22Rv1 (cell line): ENCODE measurements at regions not wholly inside any gene's neighbourhood (a gene's known extent, or its start where the extent isn't known, plus 50 kb on each side); places are given as distances from the start of the nearest gene placed in this dataset.

Source experiments
- H3K27ac ChIP-seq: fragments of 450-650 bp; 2 replicates; pipeline ENCODE4 v1.5.1; 2017
- ZFX ChIP-seq: fragments of 450-650 bp; IDR thresholded peaks from 2 replicates; pipeline ENCODE4 v1.6.1; 2017; ENCODE audit warnings: antibody characterized with exemption, borderline replicate concordance
- TF ChIP-seq, protein P1 (sequence below): fragments of 450-650 bp; IDR thresholded peaks from 2 replicates; pipeline ENCODE4 v1.5.1; 2017; ENCODE audit warnings: mild to moderate bottlenecking

DNA sequence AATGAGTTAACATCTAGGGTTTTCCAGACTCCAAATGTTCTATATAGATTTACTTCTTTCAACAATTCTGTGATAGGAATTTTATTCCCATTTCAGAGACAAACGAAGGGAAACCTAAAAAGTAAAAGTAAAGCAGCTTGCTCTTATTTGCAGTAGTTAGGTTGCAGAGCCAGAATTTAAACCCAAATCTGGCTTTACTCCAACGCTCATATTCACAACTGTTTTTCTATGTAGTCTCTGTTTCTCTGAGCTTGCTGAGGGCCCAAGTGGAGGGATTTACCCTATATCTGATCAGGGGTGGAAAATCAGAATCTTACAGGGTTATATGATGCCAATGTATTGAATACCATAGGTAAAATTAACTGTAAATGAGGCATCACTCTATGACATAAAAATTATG lies 599.1 kb upstream of the GRIA3 start:
- H3K27ac ChIP-seq, result no peak overlapping the region
- TF ChIP-seq, protein P1, sequence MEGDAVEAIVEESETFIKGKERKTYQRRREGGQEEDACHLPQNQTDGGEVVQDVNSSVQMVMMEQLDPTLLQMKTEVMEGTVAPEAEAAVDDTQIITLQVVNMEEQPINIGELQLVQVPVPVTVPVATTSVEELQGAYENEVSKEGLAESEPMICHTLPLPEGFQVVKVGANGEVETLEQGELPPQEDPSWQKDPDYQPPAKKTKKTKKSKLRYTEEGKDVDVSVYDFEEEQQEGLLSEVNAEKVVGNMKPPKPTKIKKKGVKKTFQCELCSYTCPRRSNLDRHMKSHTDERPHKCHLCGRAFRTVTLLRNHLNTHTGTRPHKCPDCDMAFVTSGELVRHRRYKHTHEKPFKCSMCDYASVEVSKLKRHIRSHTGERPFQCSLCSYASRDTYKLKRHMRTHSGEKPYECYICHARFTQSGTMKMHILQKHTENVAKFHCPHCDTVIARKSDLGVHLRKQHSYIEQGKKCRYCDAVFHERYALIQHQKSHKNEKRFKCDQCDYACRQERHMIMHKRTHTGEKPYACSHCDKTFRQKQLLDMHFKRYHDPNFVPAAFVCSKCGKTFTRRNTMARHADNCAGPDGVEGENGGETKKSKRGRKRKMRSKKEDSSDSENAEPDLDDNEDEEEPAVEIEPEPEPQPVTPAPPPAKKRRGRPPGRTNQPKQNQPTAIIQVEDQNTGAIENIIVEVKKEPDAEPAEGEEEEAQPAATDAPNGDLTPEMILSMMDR, result no peak
- no peak for TF ChIP-seq ZFX

DNA sequence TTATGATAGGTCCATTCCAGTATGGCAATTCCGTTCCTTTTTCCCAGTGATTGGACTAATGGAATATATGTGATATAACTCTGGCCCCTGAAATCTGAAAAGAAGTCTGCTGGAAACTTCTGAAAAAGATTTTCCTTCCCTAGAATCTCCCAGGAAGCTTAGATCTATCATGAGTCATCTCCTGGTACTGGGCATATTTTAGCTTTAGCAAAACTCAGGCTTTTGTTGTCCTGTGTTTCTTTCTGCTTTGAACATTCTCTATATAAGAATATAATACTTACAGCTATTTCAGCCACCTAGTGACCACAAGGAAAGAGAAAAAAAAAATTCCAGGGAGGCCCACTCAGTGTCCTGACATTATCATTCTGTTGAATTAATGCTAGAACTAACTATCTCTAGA lies 597.2 kb upstream of the GRIA3 start:
- TF ChIP-seq, protein P1, result no peak
- no peak for TF ChIP-seq ZFX

DNA sequence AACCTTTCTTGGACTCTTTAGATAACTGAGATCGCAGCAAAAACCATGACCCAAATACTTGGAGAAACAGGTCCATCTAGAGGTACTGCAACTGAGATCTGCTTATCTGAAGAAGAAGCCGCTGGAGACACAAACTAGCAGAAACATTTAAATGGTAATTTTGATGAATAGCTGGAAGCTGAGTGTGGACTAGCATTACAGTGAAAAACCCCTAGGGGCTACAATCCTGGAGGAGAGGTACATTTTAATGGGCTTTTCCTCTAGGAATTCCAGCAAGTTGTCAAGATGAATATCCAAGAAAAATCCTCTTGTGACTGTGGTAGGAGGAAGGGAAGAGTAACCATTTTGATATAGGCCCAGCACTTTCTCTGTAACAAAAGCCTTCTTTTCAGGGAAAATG lies 592.5 kb upstream of the GRIA3 start:
- TF ChIP-seq, protein P1, result no peak
- TF ChIP-seq ZFX, result no peak
- no peak overlapping the region for H3K27ac ChIP-seq

More for the DNA sequence above, 597.2 kb upstream of the GRIA3 start:
- no peak overlapping the region for H3K27ac ChIP-seq

DNA sequence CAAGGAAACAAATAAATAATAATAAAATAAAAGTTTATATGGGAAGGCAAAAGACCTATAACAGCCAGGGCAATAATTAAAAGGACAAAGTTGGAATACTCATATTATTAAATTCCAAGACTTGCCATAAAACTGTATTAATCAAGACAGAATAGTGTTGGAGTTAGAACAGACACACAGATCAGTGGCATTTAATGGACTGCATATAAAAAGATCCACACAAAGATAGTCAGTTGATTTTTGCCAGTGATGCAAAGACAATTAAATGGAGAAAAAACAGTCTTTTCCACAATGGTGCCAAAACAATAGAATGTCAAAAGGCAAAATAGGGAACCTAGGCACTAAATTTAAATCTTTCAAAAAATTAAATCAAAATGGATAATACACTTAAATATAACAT lies 587.1 kb upstream of the GRIA3 start:
- TF ChIP-seq, protein P1, result no peak
- TF ChIP-seq ZFX, result no peak
- H3K27ac ChIP-seq, result no peak overlapping the region

DNA sequence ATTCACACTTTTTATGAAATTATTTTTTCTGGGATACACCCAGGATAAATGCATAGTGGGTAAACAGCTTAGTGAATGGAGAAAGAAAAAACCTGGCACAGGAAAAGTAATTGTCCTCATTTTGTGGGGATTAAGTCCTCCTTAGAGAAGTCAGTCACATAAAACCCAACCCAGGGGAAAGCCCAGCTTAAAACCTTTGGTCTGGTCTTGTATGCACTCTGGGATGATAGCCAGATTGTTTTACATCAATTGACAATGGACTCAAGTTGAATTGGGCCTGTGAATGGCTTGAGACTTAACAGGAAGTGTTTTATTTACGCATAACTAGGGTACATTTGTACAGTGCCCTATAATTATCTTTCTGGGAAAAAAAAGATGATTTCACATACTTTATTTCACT lies 561.3 kb upstream of the GRIA3 start:
- no peak overlapping the region for H3K27ac ChIP-seq

DNA sequence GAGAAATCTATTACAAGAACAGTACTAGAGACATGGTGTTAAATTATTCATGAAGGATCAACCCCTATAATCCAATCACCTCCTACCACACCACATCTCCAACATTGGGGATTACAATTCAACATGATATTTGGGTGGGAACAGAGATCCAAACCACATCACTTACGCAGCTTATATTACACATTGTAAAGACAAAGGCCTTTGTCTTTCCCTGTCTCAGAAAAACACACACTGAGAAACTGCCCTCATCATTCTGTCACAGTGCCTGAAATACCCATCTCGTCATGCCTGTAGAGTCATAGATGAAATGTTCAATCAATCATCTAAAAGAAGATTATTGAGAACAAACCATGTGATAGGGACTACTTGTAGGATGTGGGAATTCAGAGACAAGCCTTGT lies 558.8 kb upstream of the GRIA3 start:
- H3K27ac ChIP-seq, result no peak overlapping the region
- TF ChIP-seq, protein P1, result no peak
- no peak for TF ChIP-seq ZFX

More for the DNA sequence above, 561.3 kb upstream of the GRIA3 start:
- TF ChIP-seq, protein P1, result no peak
- TF ChIP-seq ZFX, result no peak

DNA sequence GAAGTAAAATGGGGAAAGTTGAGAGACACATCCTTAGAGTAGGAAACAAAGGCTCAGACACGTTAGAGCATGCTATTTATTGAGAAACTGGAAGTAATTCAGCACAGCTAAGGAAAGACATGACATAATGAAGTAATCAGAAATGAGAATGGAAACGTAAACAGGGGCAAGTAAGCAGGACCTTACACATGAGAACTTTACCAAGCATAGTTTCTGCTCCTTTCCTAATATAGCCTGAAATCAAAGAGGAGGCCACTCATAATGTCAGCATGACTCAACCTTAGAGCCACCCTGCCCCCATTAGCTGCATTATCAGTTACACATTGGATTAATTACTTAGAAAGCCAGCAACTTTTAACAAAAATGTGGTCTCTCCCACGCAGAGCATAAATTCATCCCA lies 558.3 kb upstream of the GRIA3 start:
- TF ChIP-seq ZFX, result no peak
- TF ChIP-seq, protein P1, result no peak
- H3K27ac ChIP-seq, result no peak overlapping the region

DNA sequence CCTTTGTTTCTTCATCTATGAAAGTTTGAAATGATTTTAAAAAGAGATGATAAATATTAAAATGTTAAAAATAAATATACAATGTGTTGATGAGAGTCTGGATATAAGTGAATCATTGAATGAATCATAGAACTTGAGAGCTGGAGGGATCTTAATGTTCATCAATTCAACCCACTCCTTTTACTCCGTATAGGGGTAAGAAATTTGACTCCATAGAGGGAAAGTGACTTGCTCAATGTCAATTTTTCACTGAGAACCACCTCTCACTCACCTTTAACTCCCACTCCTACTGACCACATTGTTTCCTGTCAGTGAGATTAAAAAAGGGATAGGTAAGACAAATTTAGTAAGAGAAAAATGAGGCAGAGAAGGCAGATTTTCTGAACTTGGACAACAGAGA lies 557.2 kb upstream of the GRIA3 start:
- TF ChIP-seq ZFX, result no peak
- TF ChIP-seq, protein P1, result no peak
- no peak overlapping the region for H3K27ac ChIP-seq
